Epidermal melanocyte (primary cell): ENCODE measurements at regions not wholly inside any gene's neighbourhood (a gene's known extent, or its start where the extent isn't known, plus 50 kb on each side); places are given as distances from the start of the nearest gene placed in this dataset.
A peak's percentile ranks its signal among the peaks of the same experiment; 100 is the strongest.
"Not testable (repeated sequence)": the region's sequence is repeated elsewhere in the genome, so short reads cannot be mapped to it uniquely, and the experiment has no call there.

Experiments
- DNase-seq: peaks from one replicate; pipeline ENCODE4 v3.0.0; 2011; ENCODE audit warnings: low spot score; ENCODE audit not compliant: insufficient read length

GRCh38 chr20:52313341-52313963, 121.9 kb upstream of the ZFP64 start:
- DNase-seq, result peak; percentile 36

DNA sequence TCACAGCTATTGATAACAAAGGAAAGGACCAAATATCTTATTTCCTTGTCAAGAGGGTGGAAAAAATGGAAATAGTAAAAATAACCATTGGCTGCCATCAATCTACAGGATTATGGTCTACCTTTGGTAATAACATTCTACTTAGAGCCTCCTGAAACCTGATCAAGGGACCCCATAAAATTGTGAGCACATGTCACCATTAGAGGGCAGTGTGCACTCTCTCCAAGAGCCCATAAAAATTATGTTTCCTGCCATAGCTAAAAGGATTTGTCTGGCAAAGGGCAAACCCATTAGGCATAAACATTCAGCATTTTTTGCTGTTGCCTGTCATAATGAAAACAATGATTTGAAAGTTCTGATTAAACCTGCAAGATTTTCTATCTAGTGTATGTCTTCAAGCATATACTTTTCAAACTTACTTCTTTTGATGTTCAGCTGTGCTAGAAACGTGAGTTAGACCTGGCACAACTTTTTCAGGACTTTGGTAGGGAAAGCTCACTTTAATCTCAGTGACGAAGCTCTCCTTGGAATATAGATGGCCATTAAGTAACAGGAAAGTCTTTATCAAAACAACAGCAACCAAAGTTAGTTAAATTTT, 120.7 kb upstream of the ZFP64 start:
- DNase-seq, result peak; percentile 59

- no peak for DNase-seq
Measured at GRCh38 chr20:52311209-52311794, 119.7 kb upstream of the ZFP64 start.

- no peak for DNase-seq
Measured at GRCh38 chr20:52309181-52309580, 117.6 kb upstream of the ZFP64 start.

DNA sequence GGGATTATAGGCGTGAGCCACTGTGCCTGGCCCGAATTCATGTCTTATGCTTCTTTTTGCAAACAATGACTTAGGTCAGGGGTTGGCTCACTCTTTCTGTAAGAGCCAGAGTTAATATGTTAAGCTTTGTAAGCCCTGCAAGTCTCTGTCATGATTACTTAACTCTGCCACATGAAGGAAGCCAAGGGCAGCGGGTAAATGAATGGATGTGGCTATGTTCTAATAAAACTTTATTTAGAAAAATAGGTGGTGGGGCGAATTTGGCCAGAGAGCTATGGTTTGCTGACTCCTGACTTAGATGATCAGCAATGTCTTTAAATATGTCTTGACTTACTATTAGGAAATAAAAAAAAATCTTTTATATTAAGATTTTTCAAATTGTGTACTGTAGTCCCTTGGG, 114.9 kb upstream of the ZFP64 start:
- DNase-seq, result no peak

DNA sequence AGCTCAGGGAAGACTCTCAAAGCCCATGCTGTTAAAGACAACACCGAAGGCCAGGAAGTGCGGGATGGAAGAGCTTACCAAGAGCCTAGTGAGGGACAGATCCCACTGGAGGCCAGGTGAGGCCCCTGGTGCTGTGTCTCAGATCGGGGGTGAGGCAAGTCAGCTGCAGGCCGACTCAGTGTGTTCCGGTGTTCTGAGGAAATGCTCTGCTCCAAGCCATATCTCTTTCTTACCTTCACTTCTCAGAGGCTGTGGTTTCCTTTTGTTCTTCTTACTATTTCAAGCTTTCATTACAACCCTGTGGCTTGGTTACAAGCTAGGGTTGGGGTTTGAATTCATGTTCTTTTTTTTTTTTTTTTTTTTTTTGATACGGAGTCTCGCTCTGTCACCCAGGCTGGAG, 114.3 kb upstream of the ZFP64 start:
- no peak for DNase-seq

GRCh38 chr20:52305024-52305645, 113.6 kb upstream of the ZFP64 start:
- DNase-seq, result no peak

DNA sequence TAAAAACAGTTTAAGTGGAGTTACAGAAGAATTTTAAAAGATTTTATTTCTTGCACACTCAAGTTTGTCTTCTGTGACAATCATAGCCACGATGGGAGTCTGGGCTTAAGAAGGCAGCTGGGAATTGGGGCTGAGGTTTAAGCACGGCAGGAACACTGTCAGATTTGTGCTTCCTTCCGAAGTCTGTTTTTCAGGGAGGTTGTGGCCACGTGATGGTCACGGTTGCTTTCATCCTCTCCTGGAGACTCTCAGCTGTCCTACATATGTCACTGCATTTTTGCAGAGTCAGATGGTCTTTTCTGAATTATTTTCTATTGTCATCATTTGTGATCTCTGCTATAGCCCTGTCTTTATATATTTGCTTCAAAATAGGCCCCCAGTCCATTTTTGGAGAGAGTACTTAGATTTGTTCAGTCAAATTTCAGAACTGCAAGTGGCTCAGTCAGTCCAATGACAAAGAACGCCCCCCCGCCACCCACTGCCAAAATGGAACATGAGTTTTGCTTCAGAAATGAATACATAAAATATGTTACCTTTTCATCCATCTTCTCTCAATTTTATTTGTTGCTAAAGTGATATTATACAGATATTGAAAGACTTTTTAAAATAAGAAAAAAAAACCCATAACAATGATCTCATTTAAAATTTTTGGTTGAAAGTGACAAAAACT, 111.8 kb upstream of the ZFP64 start:
- DNase-seq, result no peak

DNA sequence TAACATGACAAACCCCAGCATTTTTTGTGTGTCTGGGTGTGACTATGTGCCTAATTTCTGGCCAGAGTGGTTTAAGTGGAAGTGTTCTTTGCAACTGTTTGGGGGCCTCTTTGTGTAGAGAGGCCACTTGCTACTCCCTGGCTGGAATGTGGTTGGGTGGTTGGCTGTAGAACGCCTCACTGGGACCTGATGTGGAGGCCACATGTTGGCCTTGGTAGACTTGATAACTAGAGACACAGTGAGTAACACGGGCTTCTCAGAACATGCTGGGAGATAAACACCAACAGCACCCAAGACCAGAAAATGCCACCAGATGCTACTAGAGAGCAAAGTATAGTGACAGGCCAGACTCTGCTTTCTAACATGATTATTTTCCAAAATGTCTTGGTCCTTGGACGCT, 111.2 kb upstream of the ZFP64 start:
- no peak for DNase-seq

GRCh38 chr20:52302051-52302450, 110.5 kb upstream of the ZFP64 start:
- DNase-seq, result not testable (repeated sequence)

- no peak for DNase-seq
Measured at GRCh38 chr20:52295556-52295955, 104.0 kb upstream of the ZFP64 start.

GRCh38 chr20:52294106-52294628, 102.6 kb upstream of the ZFP64 start:
- DNase-seq, result no peak

DNA sequence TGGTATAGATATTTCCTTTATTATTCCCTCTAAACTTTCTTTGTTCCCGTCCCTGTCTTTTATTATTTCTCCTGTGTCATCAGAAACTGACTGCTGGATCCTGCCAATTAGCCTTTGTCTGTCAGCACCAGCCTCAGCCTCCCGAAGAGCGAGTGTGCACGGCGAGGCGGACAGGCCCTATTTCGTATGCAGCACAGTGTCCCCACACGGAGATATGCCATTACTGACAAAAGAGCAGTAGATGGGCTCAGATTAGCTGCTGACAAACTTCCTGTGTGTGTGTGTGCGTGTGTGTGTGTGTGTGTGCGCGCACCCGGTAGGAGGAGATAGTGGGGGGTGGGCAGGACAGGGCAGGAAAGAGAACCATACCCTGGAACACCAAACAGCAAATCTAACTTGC, 99.5 kb upstream of the ZFP64 start:
- DNase-seq, result no peak

GRCh38 chr20:52290569-52290968, 99.0 kb upstream of the ZFP64 start:
- DNase-seq, result no peak

- no peak for DNase-seq
Measured at GRCh38 chr20:52289956-52290565, 98.5 kb upstream of the ZFP64 start.

GRCh38 chr20:52280407-52280806, 88.8 kb upstream of the ZFP64 start:
- no peak for DNase-seq

- DNase-seq, result no peak
Measured at GRCh38 chr20:52279706-52280105, 88.1 kb upstream of the ZFP64 start.

DNA sequence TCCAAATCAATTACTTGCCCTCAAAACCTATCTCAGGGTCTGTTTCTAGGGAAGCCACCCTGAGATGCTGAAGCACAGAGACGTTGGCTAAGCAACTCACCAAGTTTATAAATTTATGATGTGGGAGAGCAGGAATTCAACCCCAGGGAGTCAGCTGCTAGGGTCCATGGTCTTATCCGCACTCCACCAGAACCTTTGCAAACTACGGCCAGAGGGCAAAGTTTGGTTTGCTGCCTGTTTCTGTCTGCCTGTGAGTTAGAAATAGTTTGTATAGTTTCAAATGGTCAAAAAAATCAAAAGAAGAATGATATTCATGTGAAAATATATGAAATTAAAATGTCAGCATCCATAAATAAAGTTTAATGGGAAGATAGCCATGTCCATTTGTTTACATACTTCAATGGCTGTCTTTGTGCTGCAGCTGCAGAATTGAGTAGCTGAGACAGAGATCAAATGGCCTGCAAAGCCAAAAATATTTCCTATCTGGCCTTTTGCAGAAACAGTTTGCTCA, 83.7 kb upstream of the ZFP64 start:
- DNase-seq, result no peak

GRCh38 chr20:52270696-52271095, 79.1 kb upstream of the ZFP64 start:
- DNase-seq, result no peak

- DNase-seq, result no peak
Measured at GRCh38 chr20:52270001-52270606, 78.5 kb upstream of the ZFP64 start.

DNA sequence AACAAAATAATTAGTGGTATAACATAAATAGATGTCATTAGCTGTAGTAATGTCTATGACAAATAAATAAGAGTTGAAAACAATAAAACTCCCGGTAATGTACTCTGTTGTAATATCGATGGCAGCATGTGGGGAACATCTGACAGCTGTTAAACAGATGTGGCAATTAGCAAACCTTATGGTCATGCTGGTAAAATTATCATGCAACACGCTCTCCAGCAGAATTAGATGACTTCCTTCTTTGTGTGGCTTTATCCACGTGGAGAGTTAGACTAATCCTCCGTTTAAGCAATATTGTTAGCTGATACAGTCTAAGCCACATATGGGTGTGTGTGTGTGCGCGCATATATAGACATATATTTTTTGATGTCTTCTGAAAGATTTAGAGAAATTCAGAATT, 77.7 kb upstream of the ZFP64 start:
- DNase-seq, result peak; percentile 29
